ENCODE measurements at regions not wholly inside any gene's neighbourhood (a gene's known extent, or its start where the extent isn't known, plus 50 kb on each side); places are given as distances from the start of the nearest gene placed in this dataset.

GRCh38 chr6:165876588-165876987, 213.5 kb upstream of the PDE10A start:
- no peak overlapping the region for H3K4me3 ChIP-seq (ENCODE audit: low read length)
- peak; percentile 17 for DNase-seq (ENCODE audit: low read depth)
- TF ChIP-seq CTCF (conservative IDR thresholded peaks at IDR 0.05; ENCODE audit: low read length): no peak

- no peak for DNase-seq (ENCODE audit: low read depth)
- TF ChIP-seq CTCF (conservative IDR thresholded peaks at IDR 0.05; ENCODE audit: low read length): no peak
- H3K4me3 ChIP-seq (ENCODE audit: low read length): no peak overlapping the region
Observed at GRCh38 chr6:165875946-165876345, 212.9 kb upstream of the PDE10A start.

- TF ChIP-seq CTCF (conservative IDR thresholded peaks at IDR 0.05; ENCODE audit: low read length): no peak
- DNase-seq (ENCODE audit: low read depth): no peak
- H3K4me3 ChIP-seq (ENCODE audit: low read length): no peak overlapping the region
Observed at GRCh38 chr6:165873976-165874375, 210.9 kb upstream of the PDE10A start.

GRCh38 chr6:165872811-165873210, 209.8 kb upstream of the PDE10A start:
- TF ChIP-seq CTCF (conservative IDR thresholded peaks at IDR 0.05; ENCODE audit: low read length): no peak
- H3K4me3 ChIP-seq (ENCODE audit: low read length): no peak overlapping the region
- DNase-seq (ENCODE audit: low read depth): no peak

GRCh38 chr6:165872311-165872710, 209.3 kb upstream of the PDE10A start:
- no peak for TF ChIP-seq CTCF (conservative IDR thresholded peaks at IDR 0.05; ENCODE audit: low read length)
- DNase-seq (ENCODE audit: low read depth): no peak

GRCh38 chr6:165871571-165871970, 208.5 kb upstream of the PDE10A start:
- DNase-seq (ENCODE audit: low read depth): no peak
- TF ChIP-seq CTCF (conservative IDR thresholded peaks at IDR 0.05; ENCODE audit: low read length): no peak
- no peak overlapping the region for H3K4me3 ChIP-seq (ENCODE audit: low read length)

More at GRCh38 chr6:165872311-165872710, 209.3 kb upstream of the PDE10A start:
- no peak overlapping the region for H3K4me3 ChIP-seq (ENCODE audit: low read length)

- no peak for TF ChIP-seq CTCF (conservative IDR thresholded peaks at IDR 0.05; ENCODE audit: low read length)
- no peak overlapping the region for H3K4me3 ChIP-seq (ENCODE audit: low read length)
- no peak for DNase-seq (ENCODE audit: low read depth)
Observed at GRCh38 chr6:165869526-165869925, 206.5 kb upstream of the PDE10A start.

All from AG10803 (cell line).